SK-N-SH (cell line): ENCODE measurements at regions not wholly inside any gene's neighbourhood (a gene's known extent, or its start where the extent isn't known, plus 50 kb on each side); places are given as distances from the start of the nearest gene placed in this dataset.

Experiments
- CTCF ChIA-PET: fragments of 300-600, 350-600 bp; formaldehyde crosslinking; extraction: SDS; loops from one replicate; lab custom pipeline; 2021; lab: Yijun Ruan, JAX
- POLR2A ChIA-PET: fragments of 350-600 bp; sonication (Branson Sonifier 250); formaldehyde crosslinking; extraction: SDS; loops from one replicate; lab custom pipeline; 2020; ENCODE audit warnings: antibody characterized with exemption, inconsistent platforms; lab: Yijun Ruan, JAX
- DNase-seq: peaks from one replicate; pipeline ENCODE4 v3.0.0; 2012
- H2AFZ ChIP-seq: fragments of 200-600 bp; sonication (generic); 2 replicates; pipeline ENCODE4 v1.8.1; 2016; ENCODE audit warnings: antibody characterized with exemption, mild to moderate bottlenecking, low read depth
- H3F3A ChIP-seq: fragments of 200-600 bp; sonication (generic); replicated peaks from 2 replicates; pipeline ENCODE3; 2016; ENCODE audit warnings: antibody characterized with exemption, mild to moderate bottlenecking; ENCODE audit not compliant: insufficient read depth
- H3K27ac ChIP-seq, 2 experiments: fragments of 200-500 bp in 1 of 2; fragments of 200-600 bp in 1 of 2; sonication (Bioruptor generic) in 1 of 2; sonication (generic), shearing (Covaris generic) in 1 of 2; 2 replicates each; pipeline versions ENCODE4 v1.5.1 to v1.6.1; 2014 to 2016; ENCODE audit warnings: low read depth in 2 of 2, inconsistent platforms in 1 of 2, low read length in 1 of 2, mild to moderate bottlenecking in 1 of 2, mixed read lengths in 1 of 2
- H3K27me3 ChIP-seq: fragments of 200-600 bp; sonication (generic), shearing (Covaris generic); 2 replicates; pipeline ENCODE4 v1.6.1; 2016; ENCODE audit warnings: mixed run types; ENCODE audit not compliant: insufficient read depth
- H3K36me3 ChIP-seq, 2 experiments: fragments of 200-500 bp in 1 of 2; fragments of 200-600 bp in 1 of 2; sonication (Bioruptor generic) in 1 of 2; sonication (generic) in 1 of 2; replicated peaks in 1 of 2; 2 replicates each; pipeline versions ENCODE3 to v1.5.1; 2014 to 2016; ENCODE audit warnings: low read length in 1 of 2, mild to moderate bottlenecking in 1 of 2; ENCODE audit not compliant: insufficient read depth in 2 of 2, control insufficient read depth in 1 of 2
- H3K4me1 ChIP-seq, 2 experiments: fragments of 200-500 bp in 1 of 2; fragments of 200-600 bp in 1 of 2; sonication (Bioruptor generic) in 1 of 2; sonication (generic), shearing (Covaris generic) in 1 of 2; 2 replicates each; pipeline versions ENCODE4 v1.5.1 to v1.6.1; 2014 to 2016; ENCODE audit warnings: low read depth in 1 of 2, low read length in 1 of 2, mixed run types in 1 of 2; ENCODE audit not compliant: insufficient read depth in 2 of 2, control insufficient read depth in 1 of 2
- H3K4me2 ChIP-seq: fragments of 200-600 bp; sonication (generic), shearing (Covaris generic); 2 replicates; pipeline ENCODE4 v1.6.1; 2017; ENCODE audit warnings: mixed run types
- H3K4me3 ChIP-seq, 2 experiments: fragments of 200-500 bp in 1 of 2; fragments of 200-600 bp in 1 of 2; sonication (Bioruptor generic) in 1 of 2; sonication (generic), shearing (Covaris generic) in 1 of 2; 2 replicates each; pipeline versions ENCODE4 v1.5.1 to v1.8.1; 2014 to 2016; ENCODE audit warnings: low read depth in 2 of 2, inconsistent platforms in 1 of 2, low read length in 1 of 2, mild to moderate bottlenecking in 1 of 2, mixed read lengths in 1 of 2, moderate library complexity in 1 of 2
- H3K79me2 ChIP-seq: fragments of 200-600 bp; sonication (generic); 2 replicates; pipeline ENCODE4 v1.8.1; 2017; ENCODE audit warnings: mild to moderate bottlenecking; ENCODE audit not compliant: insufficient read depth
- H3K9ac ChIP-seq: fragments of 200-600 bp; sonication (generic); 2 replicates; pipeline ENCODE4 v1.6.1; 2017; ENCODE audit warnings: mixed run types
- H3K9me2 ChIP-seq: fragments of 200-600 bp; sonication (generic); 2 replicates; pipeline ENCODE4 v1.6.1; 2017; ENCODE audit warnings: mixed run types
- H3K9me3 ChIP-seq: fragments of 200-600 bp; sonication (generic); 2 replicates; pipeline ENCODE4 v1.6.1; 2017; ENCODE audit warnings: mixed run types, mild to moderate bottlenecking, moderate library complexity
- H4K20me1 ChIP-seq: fragments of 200-600 bp; sonication (generic); 2 replicates; pipeline ENCODE4 v1.6.1; 2017; ENCODE audit warnings: mild to moderate bottlenecking, mixed run types; ENCODE audit not compliant: insufficient read depth
- CHD2 ChIP-seq: fragments of 150-350 bp; IDR thresholded peaks from 2 replicates; pipeline ENCODE4 v1.6.1; 2018; ENCODE audit warnings: low read length; ENCODE audit not compliant: partially characterized antibody
- CTCF ChIP-seq: fragments of 200-600 bp; sonication (generic); IDR thresholded peaks from 2 replicates; pipeline ENCODE4 v1.6.1; 2017; ENCODE audit warnings: antibody characterized with exemption, mild to moderate bottlenecking, moderate library complexity
- ELF1 ChIP-seq: IDR thresholded peaks from 2 replicates; pipeline ENCODE4 v1.4.0; 2012
- FOXM1 ChIP-seq: IDR thresholded peaks from 2 replicates; pipeline ENCODE4 v1.4.0; 2012; ENCODE audit warnings: low read depth, mild to moderate bottlenecking
- GATA2 ChIP-seq: sonication (generic); formaldehyde crosslinking; IDR thresholded peaks from 2 replicates; pipeline ENCODE4 v1.5.0; 2020; ENCODE audit warnings: mild to moderate bottlenecking, missing genetic modification reagents
- IRF3 ChIP-seq: fragments of 150-350 bp; IDR thresholded peaks from 2 replicates; pipeline ENCODE4 v1.6.1; 2016; ENCODE audit warnings: mild to moderate bottlenecking, low read depth, low read length
- MEF2A ChIP-seq: IDR thresholded peaks from 2 replicates; pipeline ENCODE4 v1.4.0; 2012; ENCODE audit warnings: low read depth, borderline replicate concordance
- NFIC ChIP-seq: IDR thresholded peaks from 2 replicates; pipeline ENCODE4 v1.4.0; 2012; ENCODE audit warnings: borderline replicate concordance
- NRF1 ChIP-seq: IDR thresholded peaks from 2 replicates; pipeline ENCODE4 v1.6.1; 2012; ENCODE audit warnings: low read depth, mild to moderate bottlenecking, low read length
- PBX3 ChIP-seq: IDR thresholded peaks from 2 replicates; pipeline ENCODE4; 2012
- RAD21 ChIP-seq: IDR thresholded peaks from 2 replicates; pipeline ENCODE4 v1.6.1; 2012; ENCODE audit warnings: mild to moderate bottlenecking, low read length
- RCOR1 ChIP-seq: fragments of 150-350 bp; IDR thresholded peaks from 2 replicates; pipeline ENCODE4 v1.6.1; 2017; ENCODE audit warnings: antibody characterized with exemption, low read length
- REST ChIP-seq: IDR thresholded peaks from 2 replicates; pipeline ENCODE4 v1.6.1; 2012; ENCODE audit warnings: mild to moderate bottlenecking, low read depth, low read length, moderate library complexity
- RFX5 ChIP-seq: IDR thresholded peaks from 2 replicates; pipeline ENCODE4 v1.6.1; 2012; ENCODE audit warnings: mild to moderate bottlenecking, improper control_type of control experiment, low read length
- SIN3A ChIP-seq: IDR thresholded peaks from 2 replicates; pipeline ENCODE4 v1.6.1; 2012; ENCODE audit warnings: low read depth, mild to moderate bottlenecking, low read length, moderate library complexity, borderline replicate concordance
- SMC3 ChIP-seq: IDR thresholded peaks from 2 replicates; pipeline ENCODE4 v1.6.1; 2012; ENCODE audit warnings: low read depth, low read length, improper control_type of control experiment
- TAF1 ChIP-seq: IDR thresholded peaks from 2 replicates; pipeline ENCODE4 v1.6.1; 2012; ENCODE audit warnings: low read depth, mild to moderate bottlenecking, low read length, moderate library complexity, borderline replicate concordance
- YY1 ChIP-seq: IDR thresholded peaks from 2 replicates; pipeline ENCODE4 v1.4.0; 2012; ENCODE audit warnings: low read depth, mild to moderate bottlenecking
- WGBS: methylation state at CpG from one replicate; pipeline ENCODE4 v1.1.6; 2017; ENCODE audit warnings: low lambda C conversion rate; 5-methylcytosine and 5-hydroxymethylcytosine counted together

GRCh38 chr4:125572601-125573000 is 257.8 kb downstream of the FAT4 start:
- H3K27me3 ChIP-seq = no peaks in the 10 kb centered on the region
- no peak for DNase-seq
- H3K79me2 ChIP-seq = no peaks in the 10 kb centered on the region
- no peak overlapping the region for H3K27ac ChIP-seq
- WGBS = 80% methylated on average over 3 of the region's 3 CpGs
- H3F3A ChIP-seq = no peaks in the 10 kb centered on the region
- ChIA-PET POLR2A (no interaction called here), CTCF (no interaction called here)
- H3K4me2 ChIP-seq = no peak overlapping the region
- no peak overlapping the region for H3K4me3 ChIP-seq
- no peaks in the 10 kb centered on the region for H4K20me1 ChIP-seq
- no peaks in the 10 kb centered on the region for H3K9me2 ChIP-seq
- no peaks in the 10 kb centered on the region for H3K4me1 ChIP-seq
- TF ChIP-seq SIN3A = no peak
- no peak for TF ChIP-seq RFX5
- no peak for TF ChIP-seq MEF2A
- no peak for TF ChIP-seq FOXM1
- no peak for TF ChIP-seq YY1
- no peak for TF ChIP-seq ELF1
- TF ChIP-seq CTCF = no peak
- no peak for TF ChIP-seq RCOR1
- TF ChIP-seq GATA2 (CRISPR knock-in tag) = no peak
- TF ChIP-seq SMC3 = no peak
- TF ChIP-seq PBX3 = no peak
- no peak for TF ChIP-seq IRF3
- no peak for TF ChIP-seq RAD21
- TF ChIP-seq TAF1 = no peak
- no peak for TF ChIP-seq NFIC
- H3K36me3 ChIP-seq = no peaks in the 10 kb centered on the region
- H2AFZ ChIP-seq = no peak overlapping the region
- H3K9ac ChIP-seq = no peak overlapping the region
- no peaks in the 10 kb centered on the region for H3K9me3 ChIP-seq

GRCh38 chr4:125573368-125573767 is 258.6 kb downstream of the FAT4 start:
- H3K9me2 ChIP-seq = no peaks in the 10 kb centered on the region
- ChIA-PET CTCF (no interaction called here), POLR2A (no interaction called here)
- H3K27me3 ChIP-seq = no peaks in the 10 kb centered on the region
- no peaks in the 10 kb centered on the region for H3K79me2 ChIP-seq
- no peaks in the 10 kb centered on the region for H3F3A ChIP-seq
- no peak overlapping the region for H3K9ac ChIP-seq
- DNase-seq = no peak
- no peak overlapping the region for H3K27ac ChIP-seq
- H3K4me2 ChIP-seq = no peak overlapping the region
- H3K9me3 ChIP-seq = no peaks in the 10 kb centered on the region
- H2AFZ ChIP-seq = no peak overlapping the region
- H3K4me1 ChIP-seq = no peaks in the 10 kb centered on the region
- WGBS = 89% methylated on average over 3 of the region's 3 CpGs
- H3K4me3 ChIP-seq = no peak overlapping the region
- no peaks in the 10 kb centered on the region for H4K20me1 ChIP-seq
- H3K36me3 ChIP-seq = no peaks in the 10 kb centered on the region
- TF ChIP-seq RAD21 = no peak
- TF ChIP-seq NFIC = no peak
- TF ChIP-seq PBX3 = no peak
- TF ChIP-seq NRF1 = no peak
- no peak for TF ChIP-seq CHD2
- no peak for TF ChIP-seq IRF3
- no peak for TF ChIP-seq YY1
- no peak for TF ChIP-seq REST
- TF ChIP-seq FOXM1 = no peak
